Loucy (cell line): ENCODE measurements at regions not wholly inside any gene's neighbourhood (a gene's known extent, or its start where the extent isn't known, plus 50 kb on each side); places are given as distances from the start of the nearest gene placed in this dataset.
A peak's percentile ranks its signal among the peaks of the same experiment; 100 is the strongest.
"Not testable (repeated sequence)": the region's sequence is repeated elsewhere in the genome, so short reads cannot be mapped to it uniquely, and the experiment has no call there.

Source experiments
- H2AFZ ChIP-seq: fragments of 200-600 bp; sonication (generic); 2 replicates; pipeline ENCODE4 v1.6.0; 2016; ENCODE audit warnings: antibody characterized with exemption, mild to moderate bottlenecking, low read length, moderate library complexity
- H3F3A ChIP-seq: fragments of 200-600 bp; 2 replicates; pipeline ENCODE4 v1.6.0; 2016; ENCODE audit warnings: antibody characterized with exemption, low read depth, mild to moderate bottlenecking
- H3K27me3 ChIP-seq: fragments of 200-600 bp; sonication (generic); 2 replicates; pipeline ENCODE4 v1.6.1; 2014; ENCODE audit warnings: low read length, mild to moderate bottlenecking; ENCODE audit not compliant: insufficient read depth, poor library complexity, severe bottlenecking
- H3K36me3 ChIP-seq: fragments of 200-600 bp; sonication (generic); 2 replicates; pipeline ENCODE4 v1.6.1; 2016; ENCODE audit warnings: low read length; ENCODE audit not compliant: insufficient read depth
- H3K4me1 ChIP-seq: fragments of 200-600 bp; sonication (generic); 2 replicates; pipeline ENCODE4 v1.5.1; 2014; ENCODE audit warnings: low read length, mild to moderate bottlenecking; ENCODE audit not compliant: insufficient read depth, poor library complexity, severe bottlenecking
- H3K4me2 ChIP-seq: fragments of 200-600 bp; sonication (generic); 2 replicates; pipeline ENCODE4 v1.6.0; 2014; ENCODE audit warnings: antibody characterized with exemption, low read length, low read depth, mild to moderate bottlenecking; ENCODE audit not compliant: poor library complexity, severe bottlenecking
- H3K4me3 ChIP-seq: fragments of 200-600 bp; sonication (generic); 2 replicates; pipeline ENCODE4 v1.5.1; 2014; ENCODE audit warnings: low read length, mild to moderate bottlenecking, mixed read lengths; ENCODE audit not compliant: poor library complexity, severe bottlenecking
- H3K79me2 ChIP-seq: fragments of 200-600 bp; sonication (generic); 2 replicates; pipeline ENCODE4 v1.6.1; 2014; ENCODE audit warnings: low read length; ENCODE audit not compliant: insufficient read depth
- H3K9ac ChIP-seq: fragments of 200-600 bp; sonication (generic); 2 replicates; pipeline ENCODE4 v1.6.0; 2014; ENCODE audit warnings: mild to moderate bottlenecking, low read depth, low read length, moderate library complexity; ENCODE audit not compliant: poor library complexity, severe bottlenecking
- H3K9me2 ChIP-seq: fragments of 200-600 bp; sonication (generic); replicated peaks from 2 replicates; pipeline ENCODE4 v1.6.1; 2016; ENCODE audit warnings: low read depth, low read length, mixed read lengths
- H3K9me3 ChIP-seq: fragments of 200-600 bp; sonication (generic); 2 replicates; pipeline ENCODE4 v1.6.1; 2014; ENCODE audit warnings: mild to moderate bottlenecking, antibody characterized with exemption, low read length, low read depth; ENCODE audit not compliant: insufficient read depth
- H4K20me1 ChIP-seq: fragments of 200-600 bp; sonication (generic); 2 replicates; pipeline ENCODE4 v1.6.0; 2014; ENCODE audit warnings: antibody characterized with exemption, low read length, mild to moderate bottlenecking; ENCODE audit not compliant: insufficient read depth, poor library complexity, severe bottlenecking
- EZH2phosphoT487 ChIP-seq: fragments of 200-600 bp; IDR thresholded peaks from 2 replicates; pipeline ENCODE4 v1.6.1; 2018; ENCODE audit warnings: antibody characterized with exemption, mild to moderate bottlenecking, moderate library complexity, borderline replicate concordance
- TF ChIP-seq, protein P1 (sequence below): fragments of 200-600 bp; sonication (generic); conservative IDR thresholded peaks from 2 replicates; pipeline ENCODE4 v1.5.1; 2014; ENCODE audit warnings: mild to moderate bottlenecking, antibody characterized with exemption, low read length

DNA sequence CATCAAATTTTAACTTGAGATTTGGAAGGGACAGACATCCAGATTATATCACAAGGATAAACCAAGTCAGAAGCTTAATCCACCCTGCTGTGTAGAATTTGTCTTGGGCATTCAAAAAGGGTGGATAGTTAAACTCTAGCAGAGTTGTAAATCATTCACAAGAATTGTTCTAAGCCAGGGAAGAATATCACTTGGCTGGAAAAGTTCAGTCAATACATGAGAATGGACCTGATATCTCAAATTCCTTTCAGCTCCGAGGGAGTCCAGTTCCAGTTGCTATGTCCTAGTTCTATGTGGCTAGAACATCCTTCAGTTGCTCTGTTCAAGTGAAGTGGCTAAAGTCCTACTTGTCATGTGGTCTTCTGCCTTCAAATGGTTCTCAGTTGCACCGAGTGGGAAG is 351.8 kb upstream of the JARID2 start:
- no peak overlapping the region for H3K9ac ChIP-seq
- no peaks in the 10 kb centered on the region for H3K79me2 ChIP-seq
- H4K20me1 ChIP-seq = no peaks in the 10 kb centered on the region
- H3K27me3 ChIP-seq = no peaks in the 10 kb centered on the region
- H3K9me2 ChIP-seq = no peaks in the 10 kb centered on the region
- peaks cover 32% of the 10 kb centered on the region for H3K4me1 ChIP-seq
- H3K9me3 ChIP-seq = no peaks in the 10 kb centered on the region; the same call in 1 of the 2 replicates
- no peaks in the 10 kb centered on the region for H3K36me3 ChIP-seq
- H3K4me2 ChIP-seq = no peak overlapping the region
- H2AFZ ChIP-seq = no peak overlapping the region
- no peak overlapping the region for H3K4me3 ChIP-seq
- TF ChIP-seq, protein P1, sequence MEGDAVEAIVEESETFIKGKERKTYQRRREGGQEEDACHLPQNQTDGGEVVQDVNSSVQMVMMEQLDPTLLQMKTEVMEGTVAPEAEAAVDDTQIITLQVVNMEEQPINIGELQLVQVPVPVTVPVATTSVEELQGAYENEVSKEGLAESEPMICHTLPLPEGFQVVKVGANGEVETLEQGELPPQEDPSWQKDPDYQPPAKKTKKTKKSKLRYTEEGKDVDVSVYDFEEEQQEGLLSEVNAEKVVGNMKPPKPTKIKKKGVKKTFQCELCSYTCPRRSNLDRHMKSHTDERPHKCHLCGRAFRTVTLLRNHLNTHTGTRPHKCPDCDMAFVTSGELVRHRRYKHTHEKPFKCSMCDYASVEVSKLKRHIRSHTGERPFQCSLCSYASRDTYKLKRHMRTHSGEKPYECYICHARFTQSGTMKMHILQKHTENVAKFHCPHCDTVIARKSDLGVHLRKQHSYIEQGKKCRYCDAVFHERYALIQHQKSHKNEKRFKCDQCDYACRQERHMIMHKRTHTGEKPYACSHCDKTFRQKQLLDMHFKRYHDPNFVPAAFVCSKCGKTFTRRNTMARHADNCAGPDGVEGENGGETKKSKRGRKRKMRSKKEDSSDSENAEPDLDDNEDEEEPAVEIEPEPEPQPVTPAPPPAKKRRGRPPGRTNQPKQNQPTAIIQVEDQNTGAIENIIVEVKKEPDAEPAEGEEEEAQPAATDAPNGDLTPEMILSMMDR = no peak
- TF ChIP-seq EZH2phosphoT487 = no peak
- H3F3A ChIP-seq = no peaks in the 10 kb centered on the region; the same call in 1 of the 2 replicates

DNA sequence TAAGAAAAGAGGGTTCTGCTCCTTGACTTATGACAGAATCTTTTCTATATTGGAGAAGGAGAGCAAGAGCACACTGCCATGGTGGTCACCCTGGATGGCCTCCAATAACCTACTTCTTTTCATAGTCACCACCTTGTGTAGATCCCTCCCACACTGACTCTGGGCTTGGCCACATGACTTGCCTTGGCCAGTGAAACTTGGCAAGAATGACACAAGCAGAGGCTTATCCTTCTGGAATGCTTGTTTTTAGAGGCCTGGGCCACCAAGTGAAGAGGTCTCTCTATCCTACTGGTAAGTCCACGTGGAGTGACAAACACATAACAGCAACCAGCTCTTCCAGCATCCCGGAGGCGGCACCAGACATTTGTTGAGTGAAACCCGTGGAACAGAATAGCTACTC is 349.4 kb upstream of the JARID2 start:
- Histone ChIP-seq H3K9me3 (no peaks in the 10 kb centered on the region; the same call in 1 of the 2 replicates), H3K4me1 (peaks cover 33% of the 10 kb centered on the region), H3K36me3 (no peaks in the 10 kb centered on the region), H3F3A (no peaks in the 10 kb centered on the region; the same call in 1 of the 2 replicates), H2AFZ (no peak overlapping the region), H3K9me2 (no peaks in the 10 kb centered on the region), H4K20me1 (no peaks in the 10 kb centered on the region), H3K4me3 (no peak overlapping the region), H3K4me2 (no peak overlapping the region), H3K27me3 (no peaks in the 10 kb centered on the region), H3K9ac (no peak overlapping the region), H3K79me2 (no peaks in the 10 kb centered on the region)
- TF ChIP-seq, protein P1 = no peak
- TF ChIP-seq EZH2phosphoT487 = no peak

DNA sequence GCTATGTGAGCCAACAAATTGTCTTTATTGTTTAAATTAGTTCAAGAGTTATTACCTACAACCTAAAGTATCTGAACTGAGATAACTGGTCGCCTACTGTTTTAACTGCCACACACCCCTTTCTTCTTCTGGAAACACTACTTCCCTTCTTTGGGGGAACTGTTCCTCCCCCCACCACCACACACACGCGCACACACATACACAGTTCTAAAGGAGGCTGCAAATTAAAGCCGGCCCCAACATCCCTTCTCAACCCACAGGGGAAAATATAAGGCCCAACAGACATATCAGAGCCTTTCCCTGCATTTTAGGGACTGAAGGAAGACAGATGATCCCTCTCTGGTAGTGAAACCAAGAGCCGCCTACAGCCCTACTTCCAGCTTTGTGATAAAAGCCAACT is 348.0 kb upstream of the JARID2 start:
- no peaks in the 10 kb centered on the region; the same call in 1 of the 2 replicates for H3K9me3 ChIP-seq
- peak overlapping the region; percentile 33 for H3K4me3 ChIP-seq

DNA sequence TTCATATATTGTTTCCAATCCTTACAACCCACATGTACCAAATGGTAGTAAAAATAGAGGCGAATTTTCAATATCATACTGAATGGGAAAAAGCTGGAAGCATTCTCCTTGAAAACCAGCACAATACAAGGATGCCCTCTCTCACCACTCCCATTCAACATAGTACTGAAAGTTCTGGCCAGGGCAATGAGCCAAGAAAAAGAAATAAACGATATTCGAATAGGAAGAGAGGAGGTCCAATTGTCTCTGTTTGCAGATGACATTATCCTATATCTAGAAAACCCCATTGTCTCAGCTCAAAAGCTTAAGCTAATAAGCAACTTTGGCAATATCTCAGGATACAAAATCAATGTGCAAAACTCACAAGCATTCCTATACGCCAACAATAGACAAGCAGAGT is 346.4 kb upstream of the JARID2 start:
- H3F3A ChIP-seq = peaks cover 19% of the 10 kb centered on the region
- not testable (repeated sequence) for H3K9me2 ChIP-seq, H3K27me3 ChIP-seq, H4K20me1 ChIP-seq, H3K9ac ChIP-seq, H3K9me3 ChIP-seq, H3K4me2 ChIP-seq, H3K4me3 ChIP-seq, H2AFZ ChIP-seq, H3K79me2 ChIP-seq, H3K36me3 ChIP-seq
- H3K4me1 ChIP-seq = peaks cover 57% of the 10 kb centered on the region

More for the DNA sequence above, 348.0 kb upstream of the JARID2 start:
- Histone ChIP-seq H2AFZ (peak overlapping the region; percentile 75; the same call in 1 of the 2 replicates), H3K79me2 (no peaks in the 10 kb centered on the region), H3K36me3 (no peaks in the 10 kb centered on the region), H4K20me1 (no peaks in the 10 kb centered on the region), H3K27me3 (no peaks in the 10 kb centered on the region), H3K4me2 (peak overlapping the region; percentile 53), H3K9me2 (no peaks in the 10 kb centered on the region), H3F3A (peaks cover 9% of the 10 kb centered on the region), H3K9ac (peak overlapping the region; percentile 81), H3K4me1 (peaks cover 42% of the 10 kb centered on the region)
- no peak for TF ChIP-seq EZH2phosphoT487
- TF ChIP-seq, protein P1 = no peak
